ENCODE measurements at regions not wholly inside any gene's neighbourhood (a gene's known extent, or its start where the extent isn't known, plus 50 kb on each side); places are given as distances from the start of the nearest gene placed in this dataset.

- TF ChIP-seq, protein P1, sequence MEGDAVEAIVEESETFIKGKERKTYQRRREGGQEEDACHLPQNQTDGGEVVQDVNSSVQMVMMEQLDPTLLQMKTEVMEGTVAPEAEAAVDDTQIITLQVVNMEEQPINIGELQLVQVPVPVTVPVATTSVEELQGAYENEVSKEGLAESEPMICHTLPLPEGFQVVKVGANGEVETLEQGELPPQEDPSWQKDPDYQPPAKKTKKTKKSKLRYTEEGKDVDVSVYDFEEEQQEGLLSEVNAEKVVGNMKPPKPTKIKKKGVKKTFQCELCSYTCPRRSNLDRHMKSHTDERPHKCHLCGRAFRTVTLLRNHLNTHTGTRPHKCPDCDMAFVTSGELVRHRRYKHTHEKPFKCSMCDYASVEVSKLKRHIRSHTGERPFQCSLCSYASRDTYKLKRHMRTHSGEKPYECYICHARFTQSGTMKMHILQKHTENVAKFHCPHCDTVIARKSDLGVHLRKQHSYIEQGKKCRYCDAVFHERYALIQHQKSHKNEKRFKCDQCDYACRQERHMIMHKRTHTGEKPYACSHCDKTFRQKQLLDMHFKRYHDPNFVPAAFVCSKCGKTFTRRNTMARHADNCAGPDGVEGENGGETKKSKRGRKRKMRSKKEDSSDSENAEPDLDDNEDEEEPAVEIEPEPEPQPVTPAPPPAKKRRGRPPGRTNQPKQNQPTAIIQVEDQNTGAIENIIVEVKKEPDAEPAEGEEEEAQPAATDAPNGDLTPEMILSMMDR (IDR thresholded peaks at IDR 0.05 in 4 of 5, conservative IDR thresholded peaks at IDR 0.05 in 1 of 5) = no peak
- no peak for TF ChIP-seq POLR2A (IDR thresholded peaks at IDR 0.05)
These were observed 71.9 kb downstream of the IL12A start for GRCh38 chr3:160060409-160061027.
